Hematopoietic multipotent progenitor cell treated with erythropoietin and hydrocortisone succinate and interleukin-3 and kit ligand, for 6 days (in vitro differentiated cells): ENCODE measurements at regions not wholly inside any gene's neighbourhood (a gene's known extent, or its start where the extent isn't known, plus 50 kb on each side); places are given as distances from the start of the nearest gene placed in this dataset.
A peak's percentile ranks its signal among the peaks of the same experiment; 100 is the strongest.

Source experiments
- DNase-seq: peaks from one replicate; pipeline ENCODE4 v3.0.0-alpha.2; 2015

- no peak for DNase-seq
Measured at GRCh38 chrX:63993936-63994335, 208.9 kb upstream of the ARHGEF9 start.

- DNase-seq, result no peak
Measured at GRCh38 chrX:63985906-63986305, 200.9 kb upstream of the ARHGEF9 start.

GRCh38 chrX:63979480-63979879, 194.5 kb upstream of the ARHGEF9 start:
- no peak for DNase-seq

DNA sequence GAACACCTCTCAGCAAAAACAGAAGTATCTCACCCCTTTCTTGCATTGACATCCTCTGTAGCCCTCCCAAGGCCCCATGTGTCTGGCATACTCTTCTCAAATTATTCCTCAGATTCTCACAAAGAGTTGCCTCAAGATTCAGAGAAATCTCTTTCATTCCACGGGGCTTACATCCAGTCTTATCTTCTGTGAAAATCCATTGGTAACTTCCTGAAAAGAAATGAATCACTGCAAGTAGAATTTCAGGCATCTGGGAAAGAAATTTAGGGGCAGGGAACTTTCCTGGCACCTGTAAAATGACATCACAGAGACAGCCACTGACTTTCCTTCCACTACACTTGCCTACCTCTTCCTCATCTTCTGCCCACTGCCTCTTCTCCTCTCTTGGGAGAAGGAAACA, 182.5 kb upstream of the ARHGEF9 start:
- DNase-seq, result no peak

- DNase-seq, result no peak
Measured at GRCh38 chrX:63963095-63963784, 178.2 kb upstream of the ARHGEF9 start.

- DNase-seq, result no peak
Measured at GRCh38 chrX:63961964-63962363, 176.9 kb upstream of the ARHGEF9 start.

GRCh38 chrX:63959975-63960374, 175.0 kb upstream of the ARHGEF9 start:
- no peak for DNase-seq

DNA sequence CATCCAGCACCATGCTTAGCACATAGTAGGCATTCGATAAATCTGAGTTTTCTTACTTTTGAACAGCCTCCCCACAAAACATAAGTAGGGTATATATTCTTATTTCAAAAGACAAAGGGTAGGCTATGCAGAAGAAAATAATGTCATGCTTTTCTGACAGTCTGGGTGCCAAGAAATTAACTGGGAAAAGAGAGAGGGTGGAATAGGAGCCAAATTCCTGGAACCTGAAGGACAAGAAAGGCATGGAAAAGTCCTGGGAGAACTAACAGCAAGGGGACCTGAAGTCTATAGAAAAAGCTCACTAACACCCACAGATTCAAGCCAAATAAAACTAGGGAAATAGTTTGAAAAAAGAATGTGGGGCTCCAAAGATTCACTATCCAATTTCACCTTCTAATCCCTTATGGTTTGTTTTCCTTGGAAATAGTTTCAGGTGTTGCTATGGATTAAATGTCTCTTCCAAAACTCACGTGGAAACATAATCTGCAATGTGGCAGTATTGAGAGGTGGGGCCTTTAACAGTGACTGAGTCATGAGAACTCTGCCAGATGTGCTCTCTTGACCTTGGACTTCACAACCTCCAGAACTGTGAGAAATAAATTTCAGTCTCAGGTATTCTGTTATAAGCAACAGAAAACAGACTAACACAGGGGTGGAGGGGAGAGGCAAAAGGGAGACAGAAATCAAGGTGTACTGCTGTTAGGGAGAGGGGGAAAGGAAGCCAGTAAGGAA, 173.3 kb upstream of the ARHGEF9 start:
- DNase-seq, result no peak

DNA sequence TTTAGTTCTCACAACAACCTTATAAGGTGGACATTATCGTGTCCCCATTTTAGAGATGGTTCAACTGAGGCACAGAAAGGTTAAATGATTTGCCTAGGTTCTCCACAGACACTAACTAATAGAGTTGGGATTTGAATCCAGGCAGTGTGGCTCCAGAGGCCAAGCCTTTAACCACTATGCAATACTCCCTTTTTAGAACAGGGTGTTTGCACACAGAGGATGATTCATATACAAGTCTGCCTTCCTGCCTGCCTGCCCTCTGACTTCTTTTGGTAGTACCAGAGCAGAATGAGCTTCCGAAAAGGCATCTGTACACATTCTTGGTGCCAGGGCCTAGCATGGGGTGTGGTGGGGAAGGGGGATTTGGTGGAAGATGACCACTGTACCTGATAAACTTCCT, 150.8 kb upstream of the ARHGEF9 start:
- DNase-seq, result no peak

- DNase-seq, result no peak
Measured at GRCh38 chrX:63934791-63935190, 149.8 kb upstream of the ARHGEF9 start.

GRCh38 chrX:63934160-63934559, 149.1 kb upstream of the ARHGEF9 start:
- DNase-seq, result no peak

- no peak for DNase-seq
Measured at GRCh38 chrX:63932907-63933306, 147.9 kb upstream of the ARHGEF9 start.

- no peak for DNase-seq
Measured at GRCh38 chrX:63932006-63932405, 147.0 kb upstream of the ARHGEF9 start.

- DNase-seq, result peak; percentile 1
Measured at GRCh38 chrX:63930140-63930539, 145.1 kb upstream of the ARHGEF9 start.

- DNase-seq, result no peak
Measured at GRCh38 chrX:63929608-63930007, 144.6 kb upstream of the ARHGEF9 start.

- DNase-seq, result no peak
Measured at GRCh38 chrX:63927848-63928247, 142.8 kb upstream of the ARHGEF9 start.

GRCh38 chrX:63922221-63922620, 137.2 kb upstream of the ARHGEF9 start:
- DNase-seq, result no peak

DNA sequence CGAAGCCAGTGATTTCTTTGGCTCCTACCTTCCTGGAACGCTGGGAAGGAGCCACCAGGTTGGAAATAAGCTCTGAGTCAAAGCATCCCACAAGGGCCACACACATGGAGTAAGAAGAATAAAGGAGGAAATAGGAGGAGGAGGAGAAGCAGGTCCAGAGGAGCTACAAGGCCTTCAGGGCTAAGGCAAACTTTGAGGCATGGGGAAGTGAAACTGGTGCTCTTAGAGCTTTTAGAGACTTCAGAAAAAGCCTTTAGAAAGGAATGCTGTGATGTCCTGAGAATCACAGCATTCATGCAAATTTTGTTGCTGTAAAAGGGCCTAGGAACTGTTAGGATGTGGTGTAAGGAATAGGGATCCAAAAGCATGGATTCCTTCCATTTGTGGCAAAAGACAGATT, 135.9 kb upstream of the ARHGEF9 start:
- DNase-seq, result no peak

DNA sequence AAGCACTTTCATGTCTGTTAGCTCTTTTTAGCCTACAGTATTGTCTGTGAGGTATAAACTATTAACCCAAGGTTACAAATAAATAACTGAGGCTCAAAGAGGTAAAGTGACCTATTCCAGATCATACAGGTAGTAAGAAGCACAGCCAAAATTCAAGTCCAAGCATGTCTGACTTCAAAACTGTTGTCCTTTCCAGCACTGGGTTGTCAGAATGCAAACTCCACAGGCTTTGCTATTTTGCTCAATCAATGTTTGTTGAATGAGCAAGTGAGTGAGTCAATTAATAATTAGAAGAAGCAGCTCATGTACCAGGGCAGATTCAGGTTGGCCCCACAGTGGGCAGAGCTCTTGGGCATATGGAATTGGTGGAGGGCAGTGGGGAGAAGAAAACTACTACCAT, 134.1 kb upstream of the ARHGEF9 start:
- DNase-seq, result no peak

- DNase-seq, result peak; percentile 1
Measured at GRCh38 chrX:63918611-63919010, 133.6 kb upstream of the ARHGEF9 start.

GRCh38 chrX:63917296-63917695, 132.3 kb upstream of the ARHGEF9 start:
- no peak for DNase-seq

GRCh38 chrX:63913719-63914118, 128.7 kb upstream of the ARHGEF9 start:
- no peak for DNase-seq

DNA sequence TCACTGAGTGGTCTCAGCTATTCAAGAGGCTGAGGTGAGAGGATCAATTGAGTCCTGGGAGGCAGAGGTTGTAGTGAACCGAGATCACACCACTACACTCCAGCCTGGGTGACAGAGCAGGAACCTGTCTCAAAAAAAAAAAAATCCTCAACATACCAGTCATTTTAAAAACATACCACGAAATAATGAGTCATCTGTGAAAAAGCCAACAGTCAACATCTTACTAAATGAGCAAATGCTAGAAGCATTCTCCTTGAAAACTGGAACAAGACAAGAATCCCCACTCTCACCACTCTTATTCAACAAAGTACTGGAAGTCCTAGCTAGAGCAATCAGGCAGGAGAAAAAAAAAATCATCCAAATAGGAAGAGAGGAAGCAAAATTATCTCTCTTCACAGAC, 104.0 kb upstream of the ARHGEF9 start:
- DNase-seq, result no peak
